ENCODE measurements at regions not wholly inside any gene's neighbourhood (a gene's known extent, or its start where the extent isn't known, plus 50 kb on each side); places are given as distances from the start of the nearest gene placed in this dataset.

DNA sequence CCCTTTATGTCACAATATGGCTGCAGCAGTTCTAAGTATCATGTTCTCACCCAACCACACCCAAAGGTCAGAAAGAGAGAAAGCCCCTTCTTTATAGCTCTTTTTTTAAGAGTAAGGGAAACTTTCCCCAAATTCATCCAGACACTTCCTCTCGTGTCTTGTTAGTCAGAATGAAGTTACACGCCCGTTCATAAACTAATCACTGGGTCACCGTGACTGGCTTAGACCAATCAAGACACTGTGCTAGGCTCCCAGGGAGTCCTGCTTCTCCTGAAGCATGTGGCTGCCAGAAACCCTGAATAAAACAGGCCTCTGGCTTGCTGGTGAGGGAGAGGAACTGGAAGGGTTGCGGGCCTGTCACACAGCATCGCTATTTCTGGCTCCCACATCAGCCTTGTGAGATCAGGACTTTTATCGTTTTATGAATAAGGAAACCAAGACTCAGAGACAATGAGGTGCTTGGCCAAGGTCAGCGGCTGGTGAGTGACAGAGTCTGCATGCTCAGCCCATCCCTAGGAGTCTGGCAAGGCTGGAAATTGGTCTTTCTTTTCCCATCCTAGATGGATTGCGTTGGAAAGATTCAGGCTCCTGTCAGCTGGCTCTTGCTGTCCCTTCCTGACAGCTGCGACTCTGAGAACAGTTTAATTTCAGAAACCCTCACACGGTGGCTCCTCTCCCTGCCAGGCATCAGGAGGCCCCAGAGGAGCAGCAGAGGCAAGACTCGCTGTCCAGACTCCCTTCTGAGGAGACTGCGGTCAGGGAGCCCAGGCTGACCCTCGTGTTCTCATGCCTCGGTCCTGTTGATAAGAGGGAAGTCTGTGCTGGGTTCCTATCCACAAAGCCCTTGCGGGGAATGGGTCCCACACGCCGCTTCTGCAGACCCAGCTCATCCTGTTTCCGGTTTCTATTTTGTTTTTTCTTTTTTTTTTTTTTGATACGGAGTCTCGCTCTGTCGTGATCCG, 104.5 kb upstream of the TAF1B start:
- DNase-seq (ENCODE audit: low read depth): peak; percentile 88

- no peak for DNase-seq (ENCODE audit: low read depth)
These were observed 103.7 kb upstream of the TAF1B start for GRCh38 chr2:9739531-9739964.

GRCh38 chr2:9740382-9741073, 102.7 kb upstream of the TAF1B start:
- no peak for DNase-seq (ENCODE audit: low read depth)

- DNase-seq (ENCODE audit: low read depth): no peak
These were observed 102.2 kb upstream of the TAF1B start for GRCh38 chr2:9741110-9741509.

DNA sequence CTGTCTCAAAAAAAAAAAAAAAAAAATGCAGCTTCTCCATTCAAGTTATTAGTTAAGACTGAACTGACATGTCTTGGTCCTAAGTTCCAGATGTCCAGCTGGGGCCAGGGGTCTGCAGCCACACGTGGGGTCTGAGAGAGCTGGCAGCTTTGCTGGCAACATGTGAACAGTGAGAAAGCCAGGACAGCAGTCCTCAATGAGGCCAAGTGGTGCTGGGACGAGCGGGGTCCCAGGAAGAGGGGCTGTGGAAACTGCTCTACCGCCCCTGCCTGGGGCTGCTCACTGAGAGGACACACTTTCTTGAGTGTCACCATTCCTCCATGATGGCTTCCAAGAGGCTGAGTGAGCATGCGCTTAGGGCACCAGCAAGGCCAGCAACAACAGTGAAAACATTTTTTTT, 100.7 kb upstream of the TAF1B start:
- DNase-seq (ENCODE audit: low read depth): no peak

GRCh38 chr2:9744256-9745004, 98.8 kb upstream of the TAF1B start:
- no peak for DNase-seq (ENCODE audit: low read depth)

- no peak for DNase-seq (ENCODE audit: low read depth)
These were observed 97.9 kb upstream of the TAF1B start for GRCh38 chr2:9745153-9745899.

DNA sequence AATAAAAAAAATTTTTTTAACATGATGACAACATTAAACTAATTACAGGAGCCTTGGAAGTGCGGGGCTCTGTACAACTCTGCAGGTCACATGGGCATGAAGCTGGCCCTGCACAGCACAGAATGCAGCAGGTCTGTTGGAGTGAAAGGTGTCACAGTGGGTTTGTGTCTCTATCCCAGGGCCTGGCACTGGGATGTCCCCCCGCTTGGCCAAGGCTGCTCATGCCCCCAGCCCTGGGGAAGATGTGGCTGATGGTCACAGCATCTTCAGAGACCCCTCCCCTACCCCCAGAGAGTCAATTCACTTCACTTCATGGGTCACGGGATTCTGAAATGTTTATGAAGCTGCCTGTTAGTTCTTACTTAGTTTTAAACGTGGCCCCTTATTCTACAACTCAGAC, 95.9 kb upstream of the TAF1B start:
- no peak for DNase-seq (ENCODE audit: low read depth)

GRCh38 chr2:9748577-9748976, 94.7 kb upstream of the TAF1B start:
- no peak for DNase-seq (ENCODE audit: low read depth)

- no peak for DNase-seq (ENCODE audit: low read depth)
These were observed 93.6 kb upstream of the TAF1B start for GRCh38 chr2:9749546-9750223.

GRCh38 chr2:9750224-9751215, 92.8 kb upstream of the TAF1B start:
- no peak for DNase-seq (ENCODE audit: low read depth)

- no peak for DNase-seq (ENCODE audit: low read depth)
These were observed 91.4 kb upstream of the TAF1B start for GRCh38 chr2:9751831-9752230.

DNA sequence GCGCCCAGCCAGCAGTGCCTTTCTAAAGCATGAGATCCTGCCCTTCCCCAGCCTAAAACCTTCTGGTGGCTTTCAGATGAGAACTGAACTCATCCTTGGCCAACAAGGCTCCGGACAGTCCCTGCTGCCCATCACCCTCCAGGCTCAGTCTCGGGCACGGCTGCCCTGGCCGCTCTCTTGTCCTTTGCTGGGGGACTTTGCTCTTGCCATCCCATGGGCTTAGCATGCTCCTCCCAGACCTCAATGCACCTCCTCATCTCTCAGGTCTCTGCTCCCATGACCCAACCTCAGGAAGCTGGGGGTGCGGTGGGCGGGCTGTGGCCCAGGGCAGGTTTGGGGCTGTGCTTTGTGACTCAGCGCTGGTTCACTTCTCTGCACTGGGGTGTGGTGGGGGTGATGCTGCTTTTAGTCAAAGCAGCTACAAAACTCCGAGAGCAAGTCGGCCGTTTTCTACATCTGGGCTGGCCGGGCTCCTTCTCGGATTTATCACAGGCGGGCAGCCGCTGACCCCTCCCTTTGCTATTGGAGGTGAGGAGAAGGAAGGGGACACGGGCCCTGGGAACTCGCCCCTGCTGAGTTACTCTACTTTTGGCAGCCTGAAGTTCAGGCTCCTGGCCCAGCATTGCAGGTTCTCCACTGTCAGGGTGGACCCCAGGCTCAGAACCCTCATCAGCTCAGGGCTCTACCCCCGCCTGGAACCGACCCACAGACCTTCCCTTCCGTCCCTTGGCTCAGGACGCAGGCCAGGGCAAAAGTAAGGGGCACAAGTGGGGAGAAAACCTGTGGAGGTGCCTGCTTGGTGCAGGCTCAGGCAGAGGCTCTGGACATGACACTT, 90.6 kb upstream of the TAF1B start:
- no peak for DNase-seq (ENCODE audit: low read depth)

- peak; percentile 27 for DNase-seq (ENCODE audit: low read depth)
These were observed 90.0 kb upstream of the TAF1B start for GRCh38 chr2:9753276-9753600.

DNA sequence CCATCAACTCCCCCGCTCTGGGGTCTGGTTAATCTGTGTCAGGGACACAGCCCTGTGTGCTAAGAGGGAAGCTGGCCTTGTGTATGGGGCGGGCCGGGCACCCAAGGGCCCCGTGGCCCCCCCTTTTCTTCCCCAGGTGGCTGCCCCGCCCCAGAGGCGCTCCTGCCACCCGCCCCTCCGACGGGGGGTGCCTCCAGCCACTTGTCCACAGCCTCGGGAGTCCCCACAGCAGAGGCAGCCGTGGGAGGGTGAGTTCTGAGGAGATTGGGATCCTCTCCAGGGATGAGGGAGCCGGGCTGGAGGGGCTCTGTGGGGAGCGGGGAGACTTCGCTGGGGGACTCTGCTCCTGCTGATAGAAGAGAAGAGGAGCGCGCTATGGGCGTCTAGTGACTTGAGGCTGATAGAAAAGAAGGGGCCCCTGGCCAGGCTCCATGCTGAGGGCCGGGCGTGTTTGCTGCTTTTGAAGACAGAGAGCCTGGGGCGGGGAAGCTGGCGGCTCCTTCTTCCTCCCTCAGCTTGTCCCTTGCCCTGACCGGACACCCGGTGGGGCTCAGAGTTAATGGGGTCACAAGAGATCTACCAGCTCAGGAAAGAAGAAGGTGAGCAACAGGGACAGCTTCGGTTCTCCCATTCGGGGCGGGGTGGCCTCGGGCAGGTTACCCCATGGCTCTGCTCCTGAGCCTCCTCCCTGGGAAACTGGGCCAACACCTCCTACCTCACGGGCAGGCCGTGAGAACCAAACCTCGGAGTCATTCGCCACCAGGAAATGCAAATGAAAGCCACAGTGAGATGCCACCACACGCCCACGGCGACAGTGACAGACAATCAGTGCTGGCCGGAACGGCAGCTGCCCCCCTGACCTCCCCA, 89.4 kb upstream of the TAF1B start:
- no peak for DNase-seq (ENCODE audit: low read depth)

- no peak for DNase-seq (ENCODE audit: low read depth)
These were observed 88.8 kb upstream of the TAF1B start for GRCh38 chr2:9754532-9754887.

GRCh38 chr2:9755008-9755407, 88.3 kb upstream of the TAF1B start:
- DNase-seq (ENCODE audit: low read depth): no peak

DNA sequence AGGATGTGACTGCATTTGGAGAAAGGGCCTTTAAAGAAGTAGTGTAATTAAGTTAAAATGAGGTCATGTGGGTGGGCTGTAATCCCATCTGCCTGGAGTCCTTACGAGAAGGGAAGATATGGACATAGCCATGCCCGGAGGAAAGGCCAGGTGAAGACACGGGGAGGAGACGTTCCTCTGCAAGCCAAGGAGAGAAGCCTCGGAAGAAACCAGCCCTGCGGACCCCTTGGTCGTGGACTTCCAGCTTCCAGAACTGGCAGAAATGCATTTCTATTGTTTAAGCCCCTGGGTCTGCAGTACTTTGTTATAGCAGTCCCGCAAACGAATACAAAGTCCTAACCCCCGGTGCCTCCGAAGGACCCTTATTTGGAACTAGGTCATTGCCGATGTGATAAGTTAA, 87.6 kb upstream of the TAF1B start:
- DNase-seq (ENCODE audit: low read depth): no peak

All from CMK (cell line).